Pancreas (tissue), 10 donors: ENCODE measurements at regions not wholly inside any gene's neighbourhood (a gene's known extent, or its start where the extent isn't known, plus 50 kb on each side); places are given as distances from the start of the nearest gene placed in this dataset.

Source experiments
- ATAC-seq, 4 donors: fragments of 200-7000 bp; cut with Tn5 transposase; one replicate each; pipeline versions ENCODE4 v1.8.0 to v1.9.1; 2020; ENCODE audit warnings: mild to moderate bottlenecking in 4 of 4, moderate library complexity in 4 of 4
- DNase-seq, 6 donors: peaks; one replicate each; pipeline ENCODE4 v3.0.0-alpha.2; 2020
- FAIRE-seq: peaks from 2 replicates; lab custom pipeline; 2012; peaks lifted over from hg19 to GRCh38; lab: Jason Lieb, UNC
- H3K27ac ChIP-seq, 4 donors: fragments of 200-600 bp; sonication (generic); 1 replicate in 3 of 4; 2 replicates in 1 of 4; pipeline versions ENCODE4 v1.5.0 to v1.8.0; 2020
- H3K27me3 ChIP-seq, 4 donors: fragments of 200-600 bp; one replicate each; pipeline ENCODE4 v1.8.0; 2021
- H3K36me3 ChIP-seq, 3 donors: fragments of 200-600 bp; sonication (generic) in 1 of 3; one replicate each; pipeline versions ENCODE4 v1.5.0 to v1.8.0; 2020 to 2021
- H3K4me1 ChIP-seq, 3 donors: fragments of 200-600 bp; one replicate each; pipeline ENCODE4 v1.8.0; 2021
- H3K4me3 ChIP-seq, 4 donors: fragments of 200-600 bp; sonication (generic) in 2 of 4; one replicate each; pipeline versions ENCODE4 v1.5.0 to v1.8.0; 2020 to 2021
- H3K9me3 ChIP-seq, 4 donors: fragments of 200-600 bp; one replicate each; pipeline ENCODE4 v1.8.0; 2021
- CTCF ChIP-seq, 4 donors: fragments of 200-600 bp; sonication (generic) in 3 of 4; IDR thresholded peaks; one replicate each; pipeline versions ENCODE4 v1.5.0 to v1.8.0; 2021; ENCODE audit warnings: antibody characterized with exemption in 4 of 4
- WGBS, 2 donors: extraction: QIAGEN DNeasy Blood & Tissue Kit; methylation state at CpG; one replicate each; pipeline ENCODE4 v1.1.7; 2013; 5-methylcytosine and 5-hydroxymethylcytosine counted together
- intact Hi-C, 3 donors: fragments of 100-400 bp; cut with DNase I; formaldehyde crosslinking; loops; one replicate each; pipeline versions ENCODE4 v1.11.1 to v1.14.2; 2022
- donor health status: healthy with polysubstance abuse.
- donor health status: DM: no; HTN: no; CAD: no; lungs with moderate emphysema.
- donor health status: DM: no; HTN: no; CAD: no.
- donor health status: control.
- donor health status: control.
- donor health status: Bipolar disorder and iron deficiency.
- donor health status: DM: yes; HTN: yes; CAD: no.
- donor health status: DM: no; HTN: no; CAD: no.
- donor health status: DM: no; HTN: no; CAD: no.
- donor health status: DM: yes; HTN: yes; CAD: no.

GRCh38 chr4:32472918-32473317 is 1752.7 kb downstream of the PCDH7 start:
- Histone ChIP-seq H3K27ac (no peak overlapping the region), H3K36me3 (no peaks in the 10 kb centered on the region), H3K27me3 (no peaks in the 10 kb centered on the region), H3K4me3 (no peak overlapping the region), H3K4me1 (peaks cover 0 to 5% (median 0%) of the 10 kb centered on the region in 3 donors), H3K9me3 (no peaks in the 10 kb centered on the region)
- TF ChIP-seq CTCF (IDR thresholded peaks at IDR 0.05), result no peak
- FAIRE-seq, result no peak
- ATAC-seq, result no peak
- intact Hi-C loops, result no loop called here
- no peak for DNase-seq
- 64 to 74% methylated on average over 2 of the region's 2 CpGs for whole genome bisulfite sequencing, 2 donors

- no peaks in the 10 kb centered on the region for H3K27me3 ChIP-seq
- H3K4me1 ChIP-seq, result peaks cover 0 to 3% (median 0%) of the 10 kb centered on the region in 3 donors
- intact Hi-C loops, result no loop called here
- H3K36me3 ChIP-seq, result no peaks in the 10 kb centered on the region
- H3K9me3 ChIP-seq, result no peaks in the 10 kb centered on the region
- no peak overlapping the region for H3K4me3 ChIP-seq
- H3K27ac ChIP-seq, result no peak overlapping the region
- 50 to 53% methylated on average over 7 of the region's 7 CpGs for WGBS, 2 donors
- TF ChIP-seq CTCF (IDR thresholded peaks at IDR 0.05), result no peak
- FAIRE-seq (no peak), ATAC-seq (no peak), DNase-seq (no peak)
These were observed 1755.5 kb downstream of the PCDH7 start for GRCh38 chr4:32475710-32476109.

- DNase-seq, result no peak
- TF ChIP-seq CTCF (IDR thresholded peaks at IDR 0.05), result no peak
- whole genome bisulfite sequencing, 2 donors, result 27 to 33% methylated on average over 2 of the region's 2 CpGs
These were observed 1757.3 kb downstream of the PCDH7 start for GRCh38 chr4:32477518-32477917.

GRCh38 chr4:32485956-32486355 is 1765.8 kb downstream of the PCDH7 start:
- peaks cover 0 to 3% (median 0%) of the 10 kb centered on the region in 4 donors for H3K27me3 ChIP-seq
- DNase-seq, result no peak
- intact Hi-C loops, result no loop called here
- ATAC-seq, result no peak
- H3K4me1 ChIP-seq, result no peaks in the 10 kb centered on the region
- no peak for TF ChIP-seq CTCF (IDR thresholded peaks at IDR 0.05)
- no peak for FAIRE-seq
- no peaks in the 10 kb centered on the region for H3K9me3 ChIP-seq
- WGBS, 2 donors, result 17 to 30% methylated on average over 2 of the region's 2 CpGs
- H3K27ac ChIP-seq, result no peak overlapping the region
- no peaks in the 10 kb centered on the region for H3K36me3 ChIP-seq
- no peak overlapping the region for H3K4me3 ChIP-seq

More at GRCh38 chr4:32477518-32477917, 1757.3 kb downstream of the PCDH7 start:
- no peak overlapping the region for H3K27ac ChIP-seq
- ATAC-seq (no peak), FAIRE-seq (no peak)
- no peak overlapping the region for H3K4me3 ChIP-seq
- no peaks in the 10 kb centered on the region for H3K36me3 ChIP-seq
- H3K27me3 ChIP-seq, result no peaks in the 10 kb centered on the region
- no peaks in the 10 kb centered on the region for H3K4me1 ChIP-seq
- H3K9me3 ChIP-seq, result no peaks in the 10 kb centered on the region
- intact Hi-C loops, result no loop called here

- no peak for FAIRE-seq
These were observed 1768.5 kb downstream of the PCDH7 start for GRCh38 chr4:32488690-32489089.

More at GRCh38 chr4:32488690-32489089, 1768.5 kb downstream of the PCDH7 start:
- intact Hi-C loops, result no loop called here
- TF ChIP-seq CTCF (IDR thresholded peaks at IDR 0.05), result no peak
- Histone ChIP-seq H3K27me3 (peaks cover 0 to 3% (median 0%) of the 10 kb centered on the region in 4 donors), H3K36me3 (no peaks in the 10 kb centered on the region), H3K9me3 (no peaks in the 10 kb centered on the region), H3K27ac (no peak overlapping the region), H3K4me1 (no peaks in the 10 kb centered on the region), H3K4me3 (no peak overlapping the region)
- DNase-seq, result no peak
- 65 to 84% methylated on average over 1 of the region's 1 CpG for WGBS, 2 donors
- no peak for ATAC-seq
